HG02870 (cell line): ENCODE measurements at regions not wholly inside any gene's neighbourhood (a gene's known extent, or its start where the extent isn't known, plus 50 kb on each side); places are given as distances from the start of the nearest gene placed in this dataset.
"Not testable (repeated sequence)": the region's sequence is repeated elsewhere in the genome, so short reads cannot be mapped to it uniquely, and the experiment has no call there.

Experiments used
- ATAC-seq: cut with Tn5 transposase; IDR thresholded peaks from one replicate; pipeline ENCODE4 v1.9.1; 2021; ENCODE audit warnings: mild to moderate bottlenecking, moderate library complexity; ENCODE audit not compliant: unreplicated experiment

DNA sequence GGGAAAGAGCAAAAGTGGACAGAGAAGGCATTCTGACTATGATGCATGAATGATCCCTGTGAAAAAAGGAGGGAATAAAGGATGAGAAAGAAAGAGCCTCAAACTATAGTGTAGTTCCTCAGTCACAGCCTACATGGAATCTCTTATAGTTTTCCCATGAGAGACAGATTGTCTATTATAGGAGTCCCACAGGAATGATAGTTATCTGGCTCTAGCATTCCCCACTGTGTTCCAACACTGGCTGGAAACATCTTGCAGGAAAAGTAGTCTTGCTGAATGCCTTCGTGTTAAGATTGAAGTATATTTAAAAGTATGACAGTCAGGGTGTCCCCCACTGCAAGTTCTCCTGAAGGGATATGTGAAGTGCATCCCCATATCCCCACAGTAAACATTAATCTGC, 641.5 kb upstream of the NECTIN3 start:
- no peak for ATAC-seq

GRCh38 chr3:110436209-110436608, 635.4 kb upstream of the NECTIN3 start:
- ATAC-seq, result no peak

GRCh38 chr3:110440066-110440653, 631.5 kb upstream of the NECTIN3 start:
- not testable (repeated sequence) for ATAC-seq

DNA sequence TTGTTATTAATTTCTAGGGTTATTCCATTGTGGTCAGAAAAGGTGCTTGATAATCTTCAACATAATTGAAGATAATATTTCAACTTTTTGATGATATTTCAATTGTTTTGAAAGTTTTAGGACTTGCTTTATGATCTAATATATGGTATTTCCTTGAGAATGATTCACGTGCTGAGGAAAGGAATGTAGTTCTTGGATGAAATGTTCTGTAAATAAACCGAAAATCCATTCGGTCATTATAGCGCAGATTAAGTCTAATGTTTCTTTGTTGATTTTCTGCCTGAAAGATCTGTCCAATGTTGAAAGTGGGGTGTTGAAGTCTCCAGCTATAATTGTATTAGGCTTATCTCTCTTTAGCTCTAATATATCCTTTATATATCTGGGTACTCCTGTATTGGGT, 617.5 kb upstream of the NECTIN3 start:
- no peak for ATAC-seq

- ATAC-seq, result no peak
Measured at GRCh38 chr3:110456001-110456400, 615.6 kb upstream of the NECTIN3 start.

GRCh38 chr3:110456438-110457138, 615.0 kb upstream of the NECTIN3 start:
- ATAC-seq, result no peak

DNA sequence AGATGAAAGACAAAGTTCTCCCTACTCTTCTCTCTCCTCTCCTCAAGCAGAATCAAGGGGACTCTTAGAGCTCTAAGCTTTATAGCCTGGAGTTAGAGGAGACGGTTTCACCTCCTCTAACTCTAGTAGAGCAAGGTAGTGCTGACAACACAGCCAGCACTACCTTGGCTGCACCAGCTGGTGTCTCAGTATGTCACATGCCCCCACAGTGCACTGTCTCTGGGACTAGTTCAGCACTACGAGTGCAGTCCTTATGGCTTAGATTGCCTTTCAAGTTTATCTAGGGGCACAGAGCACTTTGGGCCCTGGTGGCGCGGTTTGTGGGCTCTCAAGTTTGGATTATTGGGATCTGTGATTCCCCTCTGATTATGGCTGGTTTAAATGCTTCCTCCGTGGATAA, 614.1 kb upstream of the NECTIN3 start:
- no peak for ATAC-seq

GRCh38 chr3:110459021-110459420, 612.6 kb upstream of the NECTIN3 start:
- no peak for ATAC-seq

- no peak for ATAC-seq
Measured at GRCh38 chr3:110470310-110470709, 601.3 kb upstream of the NECTIN3 start.

DNA sequence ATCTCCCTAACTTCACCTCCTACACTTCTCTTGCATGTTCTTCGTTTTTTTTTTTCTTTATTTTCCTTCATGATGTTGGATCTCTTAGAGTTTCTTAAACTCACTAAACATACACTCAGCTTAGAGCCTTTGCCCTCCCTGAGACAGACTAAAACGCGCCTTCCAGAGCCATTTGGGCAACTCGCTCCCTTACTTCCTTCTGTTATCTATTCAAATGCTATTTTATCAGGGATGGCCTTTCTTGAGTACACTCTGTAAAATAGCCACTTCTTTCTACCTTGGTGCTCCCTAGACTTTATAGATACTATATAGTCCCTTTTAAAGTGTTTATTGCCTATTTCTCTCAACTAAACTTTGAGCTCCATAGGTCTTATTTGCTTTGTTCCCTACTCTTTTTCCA, 598.2 kb upstream of the NECTIN3 start:
- ATAC-seq, result no peak

DNA sequence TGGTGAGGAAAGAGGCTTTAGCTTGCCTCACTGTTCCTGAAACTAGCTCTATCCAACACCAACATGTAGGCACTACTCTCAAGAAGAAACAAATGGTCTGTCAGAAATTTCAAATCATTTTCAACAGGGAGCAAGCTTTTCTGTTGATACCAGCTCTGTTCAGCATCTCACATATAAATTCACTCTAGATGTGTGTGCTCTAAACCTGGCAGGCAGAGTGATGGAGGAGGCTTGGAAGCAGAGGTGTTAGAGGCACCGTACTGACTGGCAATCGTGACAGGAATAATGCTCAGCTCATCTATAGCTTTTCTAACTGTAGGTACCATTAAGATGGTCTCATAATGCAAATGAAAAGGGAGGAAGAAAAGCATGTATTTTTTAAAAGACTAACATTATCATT, 597.2 kb upstream of the NECTIN3 start:
- ATAC-seq, result no peak

DNA sequence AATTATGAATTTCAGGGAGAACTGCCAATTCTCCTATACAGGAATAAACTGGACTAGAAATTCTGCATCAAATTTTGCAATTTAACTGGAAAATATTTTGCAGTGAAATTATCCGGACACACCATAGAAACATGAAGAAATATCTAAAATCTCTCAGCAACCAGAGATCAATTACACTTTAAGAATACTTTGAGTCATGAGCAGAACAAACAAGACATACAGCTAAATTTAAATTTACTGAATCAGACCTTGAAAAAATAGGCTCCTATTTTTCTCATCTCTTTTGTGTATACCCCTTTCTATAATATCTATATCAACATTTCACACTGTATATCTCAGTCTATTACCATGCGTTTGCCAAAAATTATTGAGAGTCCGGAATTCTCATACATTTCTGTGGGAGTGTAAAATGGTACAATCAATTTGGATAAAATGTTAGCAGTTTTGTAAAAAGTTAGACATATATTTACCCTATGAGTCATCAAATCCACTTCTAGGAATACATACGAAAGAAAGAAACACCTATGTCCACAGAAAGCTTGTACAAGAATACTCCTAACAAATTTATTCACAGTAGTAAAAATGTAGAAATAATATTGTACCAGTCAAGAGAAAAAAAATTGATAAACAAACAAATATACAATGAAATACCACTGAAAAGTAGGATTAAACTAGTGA, 593.1 kb upstream of the NECTIN3 start:
- ATAC-seq, result no peak

- no peak for ATAC-seq
Measured at GRCh38 chr3:110479731-110480130, 591.9 kb upstream of the NECTIN3 start.

DNA sequence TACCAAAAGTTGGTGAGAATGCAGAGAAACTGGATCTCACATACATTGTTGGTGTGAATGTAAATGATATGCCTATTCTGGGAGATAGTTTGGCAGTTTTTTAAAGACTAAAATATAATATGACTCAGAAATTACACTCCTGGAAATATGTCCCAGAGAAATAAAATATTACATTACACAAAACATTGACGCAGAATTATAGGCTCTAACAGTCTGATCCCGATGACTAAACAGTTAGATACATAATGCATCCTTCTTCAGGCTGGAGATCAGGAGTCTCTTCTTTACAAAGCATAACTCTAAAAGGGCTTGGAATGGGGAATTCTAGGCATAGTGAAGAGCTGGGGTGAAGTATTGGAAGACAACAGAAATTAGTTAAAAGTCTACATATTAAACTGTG, 586.2 kb upstream of the NECTIN3 start:
- no peak for ATAC-seq

GRCh38 chr3:110487840-110488239, 583.8 kb upstream of the NECTIN3 start:
- ATAC-seq, result no peak

GRCh38 chr3:110491413-110491812, 580.2 kb upstream of the NECTIN3 start:
- no peak for ATAC-seq

DNA sequence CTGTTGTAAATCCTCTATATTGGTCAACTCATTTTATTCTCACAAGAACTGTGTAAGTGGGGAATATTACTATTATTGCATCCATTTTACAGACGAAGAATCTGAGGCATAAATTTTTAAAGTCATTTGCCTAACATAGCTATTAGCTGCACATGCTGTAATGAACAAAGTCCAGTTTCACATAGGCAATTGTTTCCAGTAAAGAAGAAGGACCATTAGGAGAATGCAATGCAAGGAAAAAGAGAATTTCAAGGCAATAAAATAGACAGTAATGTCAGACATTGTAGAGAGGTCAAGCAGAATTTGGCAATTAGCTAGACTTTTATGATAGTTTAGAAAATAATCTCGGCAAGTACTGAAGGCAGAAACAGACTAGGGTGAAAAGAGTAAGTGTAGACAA, 578.7 kb upstream of the NECTIN3 start:
- no peak for ATAC-seq

- no peak for ATAC-seq
Measured at GRCh38 chr3:110493438-110494092, 578.1 kb upstream of the NECTIN3 start.

- no peak for ATAC-seq
Measured at GRCh38 chr3:110494093-110494490, 577.5 kb upstream of the NECTIN3 start.

- no peak for ATAC-seq
Measured at GRCh38 chr3:110494728-110495127, 576.9 kb upstream of the NECTIN3 start.

GRCh38 chr3:110495201-110495927, 576.3 kb upstream of the NECTIN3 start:
- no peak for ATAC-seq
